HepG2 (cell line): ENCODE measurements at regions not wholly inside any gene's neighbourhood (a gene's known extent, or its start where the extent isn't known, plus 50 kb on each side); places are given as distances from the start of the nearest gene placed in this dataset.

Source experiments
- ATAC-seq: fragments of 200-7000 bp; cut with Tn5 transposase; 3 replicates; pipeline ENCODE4 v1.9.1; 2020; ENCODE audit warnings: mild to moderate bottlenecking, moderate library complexity
- BruUV-seq: library from RNA; stranded (reverse); fragments of 400-500 nt; replicated peaks from 2 replicates; lab custom pipeline; 2021; lab: Mats Ljungman, UMichigan
- CTCF ChIA-PET: fragments of 300-600 bp; formaldehyde crosslinking; extraction: SDS; loops from one replicate; lab custom pipeline; 2021; ENCODE audit warnings: low total read pairs, inconsistent platforms, low intra/inter-chr PET ratio; lab: Yijun Ruan, JAX
- POLR2A ChIA-PET: fragments of 350-600 bp; sonication (Branson Sonifier 250); formaldehyde crosslinking; loops from one replicate; lab custom pipeline; 2020; ENCODE audit warnings: antibody characterized with exemption, inconsistent platforms; lab: Yijun Ruan, JAX
- DNase-seq: peaks from one replicate; pipeline ENCODE4 v3.0.0-alpha.2; 2015; ENCODE audit warnings: low spot score
- FAIRE-seq: peaks from 3 replicates; lab custom pipeline; 2011; peaks lifted over from hg19 to GRCh38; lab: Jason Lieb, UNC
- H2AFZ ChIP-seq: one replicate; pipeline ENCODE4 v1.6.1; 2011; ENCODE audit warnings: low read length, inconsistent platforms
- H3K27ac ChIP-seq: fragments of 300-600 bp; 3 replicates; pipeline ENCODE4 v1.8.0; 2011; ENCODE audit warnings: mixed run types, mild to moderate bottlenecking, mixed read lengths, low read length, inconsistent platforms; ENCODE audit not compliant: insufficient read depth; ENCODE audit errors: extremely low read length
- H3K27me3 ChIP-seq, 2 experiments: fragments of 200-600 bp in 1 of 2; 2 replicates in 1 of 2; 3 replicates in 1 of 2; pipeline versions ENCODE4 v1.6.0 to v1.8.0; 2011; ENCODE audit warnings: low read length in 2 of 2, mild to moderate bottlenecking in 2 of 2, moderate library complexity in 2 of 2, inconsistent platforms in 1 of 2; ENCODE audit not compliant: insufficient read depth in 2 of 2, control insufficient read depth in 1 of 2
- H3K36me3 ChIP-seq, 2 experiments: fragments of 200-600 bp in 1 of 2; replicated peaks in 1 of 2; 2 replicates in 1 of 2; 3 replicates in 1 of 2; pipeline versions ENCODE4 v1.5.1 to v1.8.0; 2011; ENCODE audit warnings: low read length in 2 of 2, inconsistent platforms in 1 of 2; ENCODE audit not compliant: insufficient read depth in 2 of 2, control insufficient read depth in 1 of 2
- H3K4me1 ChIP-seq: 2 replicates; pipeline ENCODE4 v1.5.1; 2012; ENCODE audit warnings: low read length, inconsistent platforms; ENCODE audit not compliant: insufficient read depth
- H3K4me2 ChIP-seq: 2 replicates; pipeline ENCODE4 v1.6.0; 2011; ENCODE audit warnings: low read depth, low read length, inconsistent platforms
- H3K4me3 ChIP-seq, 3 experiments: fragments of 200-600 bp in 1 of 3; sonication (generic), shearing (Covaris generic) in 1 of 3; replicated peaks in 1 of 3; 2 replicates each; pipeline ENCODE4 v1.5.1; 2011 to 2016; ENCODE audit warnings: low read length in 3 of 3, inconsistent platforms in 2 of 3, low read depth in 2 of 3, mild to moderate bottlenecking in 2 of 3, control low read depth in 1 of 3, mixed read lengths in 1 of 3; ENCODE audit not compliant: insufficient read depth in 1 of 3
- H3K79me2 ChIP-seq: one replicate; pipeline ENCODE4 v1.6.1; 2011; ENCODE audit warnings: low read length, inconsistent platforms; ENCODE audit not compliant: insufficient read depth
- H3K9ac ChIP-seq: 2 replicates; pipeline ENCODE4 v1.6.0; 2011; ENCODE audit warnings: mild to moderate bottlenecking, low read depth, low read length, inconsistent platforms; ENCODE audit not compliant: insufficient read depth
- H3K9me3 ChIP-seq: 2 replicates; pipeline ENCODE4 v1.5.1; 2012; ENCODE audit warnings: mild to moderate bottlenecking, low read length
- H4K20me1 ChIP-seq: 2 replicates; pipeline ENCODE4 v1.6.0; 2011; ENCODE audit warnings: inconsistent platforms, mild to moderate bottlenecking, low read length, moderate library complexity; ENCODE audit not compliant: insufficient read depth
- FIP1L1 ChIP-seq: fragments of 200-400 bp; formaldehyde crosslinking; IDR thresholded peaks from 2 replicates; pipeline ENCODE4 v1.6.1; 2018; ENCODE audit warnings: low read depth, mild to moderate bottlenecking, low read length, moderate library complexity, borderline replicate concordance; ENCODE audit not compliant: insufficient read depth
- FOXA1 ChIP-seq, 2 experiments: fragments of 450-650 bp in 1 of 2; sonication (generic) in 1 of 2; formaldehyde crosslinking in 1 of 2; IDR thresholded peaks; 2 replicates each; pipeline versions ENCODE4 v1.4.0 to v1.6.1; 2016 to 2020; ENCODE audit warnings: missing genetic modification reagents in 1 of 2
- GTF2F1 ChIP-seq: fragments of 150-350 bp; IDR thresholded peaks from 2 replicates; pipeline ENCODE4 v1.6.1; 2014; ENCODE audit warnings: low read length
- MXD4 ChIP-seq: IDR thresholded peaks from 2 replicates; pipeline ENCODE4 v1.6.1; 2016; ENCODE audit warnings: mild to moderate bottlenecking, missing biosample characterization, missing genetic modification reagents
- STAT5B ChIP-seq: sonication (generic); formaldehyde crosslinking; IDR thresholded peaks from 2 replicates; pipeline ENCODE4 v1.4.0; 2020; ENCODE audit warnings: missing genetic modification reagents
- WIZ ChIP-seq: sonication (generic); formaldehyde crosslinking; IDR thresholded peaks from 2 replicates; pipeline ENCODE4 v1.5.1; 2020; ENCODE audit warnings: mild to moderate bottlenecking, missing genetic modification reagents
- ZC3H13 ChIP-seq: sonication (generic); formaldehyde crosslinking; IDR thresholded peaks from 2 replicates; pipeline ENCODE4 v1.8.1; 2023; ENCODE audit warnings: mild to moderate bottlenecking, missing genetic modification reagents, moderate library complexity
- ZKSCAN8 ChIP-seq: IDR thresholded peaks from 2 replicates; pipeline ENCODE4 v1.6.1; 2016; ENCODE audit warnings: borderline replicate concordance, missing genetic modification reagents, missing compliant biosample characterization
- ZNF121 ChIP-seq: sonication (generic); formaldehyde crosslinking; IDR thresholded peaks from 2 replicates; pipeline ENCODE4 v1.5.0; 2020; ENCODE audit warnings: mild to moderate bottlenecking, missing genetic modification reagents
- ZNF552 ChIP-seq: sonication (generic); formaldehyde crosslinking; IDR thresholded peaks from 2 replicates; pipeline ENCODE4 v1.9.0; 2022; ENCODE audit warnings: missing genetic modification reagents, mild to moderate bottlenecking, borderline replicate concordance
- ZSCAN29 ChIP-seq: sonication (generic); formaldehyde crosslinking; conservative IDR thresholded peaks from 2 replicates; pipeline ENCODE4 v1.4.0; 2020; ENCODE audit warnings: mild to moderate bottlenecking, missing genetic modification reagents
- WGBS: methylation state at CpG from one replicate; pipeline ENCODE4 v1.1.6; 2017; ENCODE audit warnings: low lambda C conversion rate; 5-methylcytosine and 5-hydroxymethylcytosine counted together
- in situ Hi-C: cut with HindIII; loops from 2 replicates; pipeline ENCODE4 v1.10.0; 2017; ENCODE audit warnings: low pct_unique_long_range_greater_than_20kb; ENCODE audit not compliant: extremely low pct_ligation_motif_present
- intact Hi-C: fragments of 100-400 bp; cut with micrococcal nuclease; formaldehyde crosslinking; loops from one replicate; pipeline ENCODE4 v1.10.0; 2022; ENCODE audit not compliant: unreplicated experiment
- TF ChIP-seq, protein P1 (sequence below): sonication (generic); formaldehyde crosslinking; conservative IDR thresholded peaks from 2 replicates; pipeline ENCODE4 v1.8.1; 2023; ENCODE audit warnings: missing genetic modification reagents
- TF ChIP-seq, protein P2 (sequence below): IDR thresholded peaks from 2 replicates; pipeline ENCODE4 v1.6.1; 2016; ENCODE audit warnings: low read depth, borderline replicate concordance
- TF ChIP-seq, protein P3 (sequence below): sonication (generic); formaldehyde crosslinking; conservative IDR thresholded peaks from 2 replicates; pipeline ENCODE4 v1.4.0; 2020; ENCODE audit warnings: missing genetic modification reagents
- TF ChIP-seq, protein P4 (sequence below): IDR thresholded peaks from 2 replicates; pipeline ENCODE4 v1.6.1; 2016; ENCODE audit warnings: missing genetic modification reagents, missing compliant biosample characterization

DNA sequence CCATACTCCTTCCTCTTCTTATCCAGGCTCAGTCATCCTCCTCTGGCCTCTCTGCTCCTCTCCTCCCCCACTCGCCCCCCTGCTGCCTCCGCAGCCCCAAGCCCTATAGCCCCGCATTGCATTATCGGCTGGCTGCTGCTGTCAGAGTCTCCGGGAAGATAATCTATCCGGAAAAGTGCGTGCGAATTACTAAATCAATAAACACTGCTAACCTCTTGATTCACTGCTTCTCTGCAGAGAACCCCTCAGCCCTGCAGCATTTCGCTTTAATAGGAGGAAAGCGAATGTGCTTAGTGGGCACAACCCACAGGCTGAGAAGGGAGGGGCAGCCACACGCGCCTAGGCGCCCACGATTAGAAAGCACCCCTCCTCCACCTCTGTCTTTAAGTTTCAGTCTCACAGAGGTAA lies 167.6 kb downstream of the ABHD5 start (continued):
- no peak for TF ChIP-seq GTF2F1

DNA sequence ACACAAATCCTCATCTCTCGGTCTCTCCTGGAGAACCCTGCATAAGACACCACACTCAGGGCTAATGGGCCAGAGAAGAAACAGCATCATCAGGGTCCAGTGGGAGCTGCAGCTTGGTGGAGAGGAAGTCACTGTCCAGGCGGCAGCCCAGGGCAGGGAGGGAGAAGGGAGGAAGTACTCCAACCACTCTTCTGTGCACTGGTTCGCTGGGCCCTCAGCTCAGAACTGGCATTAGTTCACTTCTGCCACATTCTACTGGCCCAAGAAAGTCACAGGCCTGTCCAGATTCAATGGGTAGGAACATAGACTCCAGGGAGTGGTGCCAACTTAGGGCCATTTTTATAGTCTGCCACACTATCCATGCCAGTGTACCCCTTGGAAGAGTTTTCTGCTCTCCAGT lies 169.0 kb downstream of the ABHD5 start:
- 22% methylated on average over 3 of the region's 3 CpGs for WGBS
- Histone ChIP-seq H4K20me1 (no peaks in the 10 kb centered on the region), H3K27ac (no peak overlapping the region), H3K79me2 (no peaks in the 10 kb centered on the region)
- POLR2A ChIA-PET: no interaction called here
- FAIRE-seq: no peak
- DNase-seq: no peak
- TF ChIP-seq, protein P1, sequence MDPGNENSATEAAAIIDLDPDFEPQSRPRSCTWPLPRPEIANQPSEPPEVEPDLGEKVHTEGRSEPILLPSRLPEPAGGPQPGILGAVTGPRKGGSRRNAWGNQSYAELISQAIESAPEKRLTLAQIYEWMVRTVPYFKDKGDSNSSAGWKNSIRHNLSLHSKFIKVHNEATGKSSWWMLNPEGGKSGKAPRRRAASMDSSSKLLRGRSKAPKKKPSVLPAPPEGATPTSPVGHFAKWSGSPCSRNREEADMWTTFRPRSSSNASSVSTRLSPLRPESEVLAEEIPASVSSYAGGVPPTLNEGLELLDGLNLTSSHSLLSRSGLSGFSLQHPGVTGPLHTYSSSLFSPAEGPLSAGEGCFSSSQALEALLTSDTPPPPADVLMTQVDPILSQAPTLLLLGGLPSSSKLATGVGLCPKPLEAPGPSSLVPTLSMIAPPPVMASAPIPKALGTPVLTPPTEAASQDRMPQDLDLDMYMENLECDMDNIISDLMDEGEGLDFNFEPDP: no peak
- TF ChIP-seq WIZ (CRISPR knock-in tag) (no peak), ZKSCAN8 (CRISPR knock-in tag) (no peak), ZNF121 (CRISPR knock-in tag) (no peak), FOXA1 (IDR thresholded peaks at IDR 0.05) (no peak), FOXA1 (CRISPR knock-in tag; IDR thresholded peaks at IDR 0.05) (no peak), FIP1L1 (no peak), STAT5B (CRISPR knock-in tag) (no peak), ZC3H13 (CRISPR knock-in tag) (no peak), ZNF552 (CRISPR knock-in tag) (no peak), ZSCAN29 (CRISPR knock-in tag) (no peak), MXD4 (CRISPR knock-in tag) (no peak)
- TF ChIP-seq, protein P2, sequence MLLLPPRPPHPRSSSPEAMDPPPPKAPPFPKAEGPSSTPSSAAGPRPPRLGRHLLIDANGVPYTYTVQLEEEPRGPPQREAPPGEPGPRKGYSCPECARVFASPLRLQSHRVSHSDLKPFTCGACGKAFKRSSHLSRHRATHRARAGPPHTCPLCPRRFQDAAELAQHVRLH (CRISPR knock-in tag): no peak
- TF ChIP-seq, protein P3, sequence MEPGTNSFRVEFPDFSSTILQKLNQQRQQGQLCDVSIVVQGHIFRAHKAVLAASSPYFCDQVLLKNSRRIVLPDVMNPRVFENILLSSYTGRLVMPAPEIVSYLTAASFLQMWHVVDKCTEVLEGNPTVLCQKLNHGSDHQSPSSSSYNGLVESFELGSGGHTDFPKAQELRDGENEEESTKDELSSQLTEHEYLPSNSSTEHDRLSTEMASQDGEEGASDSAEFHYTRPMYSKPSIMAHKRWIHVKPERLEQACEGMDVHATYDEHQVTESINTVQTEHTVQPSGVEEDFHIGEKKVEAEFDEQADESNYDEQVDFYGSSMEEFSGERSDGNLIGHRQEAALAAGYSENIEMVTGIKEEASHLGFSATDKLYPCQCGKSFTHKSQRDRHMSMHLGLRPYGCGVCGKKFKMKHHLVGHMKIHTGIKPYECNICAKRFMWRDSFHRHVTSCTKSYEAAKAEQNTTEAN (CRISPR knock-in tag): no peak
- TF ChIP-seq, protein P4, sequence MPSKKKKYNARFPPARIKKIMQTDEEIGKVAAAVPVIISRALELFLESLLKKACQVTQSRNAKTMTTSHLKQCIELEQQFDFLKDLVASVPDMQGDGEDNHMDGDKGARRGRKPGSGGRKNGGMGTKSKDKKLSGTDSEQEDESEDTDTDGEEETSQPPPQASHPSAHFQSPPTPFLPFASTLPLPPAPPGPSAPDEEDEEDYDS (CRISPR knock-in tag): no peak
- TF ChIP-seq, all 625 proteins: peak for 0
- intact Hi-C loops (loop anchor here (10.0 kb wide), 1 partner anchor 255 kb away; no protein-coding TSS in a partner anchor), in situ Hi-C loops (loop anchor here (10.0 kb wide), 1 partner anchor 255 kb away; no protein-coding TSS in a partner anchor)
- BruUV-seq: no TSS peak
- H3K27me3 ChIP-seq: peaks cover 2 to 11% of the 10 kb centered on the region in 2 experiments; a peak in 4 of 5 replicates
- H3K4me3 ChIP-seq: no peak overlapping the region
- H3K9me3 ChIP-seq: no peaks in the 10 kb centered on the region
- H2AFZ ChIP-seq: no peak overlapping the region
- H3K4me1 ChIP-seq: no peaks in the 10 kb centered on the region
- CTCF ChIA-PET: no interaction called here
- H3K9ac ChIP-seq: no peak overlapping the region
- H3K36me3 ChIP-seq: no peaks in the 10 kb centered on the region
- no peak overlapping the region for H3K4me2 ChIP-seq
- ATAC-seq: no peak
